ENCODE measurements at regions not wholly inside any gene's neighbourhood (a gene's known extent, or its start where the extent isn't known, plus 50 kb on each side); places are given as distances from the start of the nearest gene placed in this dataset.

DNA sequence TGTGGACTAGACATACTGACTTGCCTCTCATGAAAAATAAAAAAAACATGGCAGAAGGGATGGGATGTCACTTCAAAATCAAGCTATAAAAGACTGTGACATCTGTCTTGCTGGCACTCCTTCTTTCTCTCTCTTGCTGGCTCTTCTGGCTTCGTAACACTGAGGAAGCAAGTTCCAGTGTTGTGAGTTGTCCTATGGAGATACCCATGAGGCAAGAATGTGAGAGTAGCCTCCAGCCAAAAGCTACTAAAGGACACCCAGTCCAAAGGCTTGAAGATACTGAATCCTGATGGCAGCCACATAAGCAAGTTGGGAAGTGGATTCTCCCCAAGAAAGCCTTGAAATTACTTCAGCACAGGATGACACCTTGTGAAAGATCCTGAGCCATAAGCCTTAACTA lies 376.1 kb upstream of the TMEFF2 start:
- H3K4me1 ChIP-seq (ENCODE audit: control insufficient read depth, extremely low read depth, insufficient read depth, low read length), result no peaks in the 10 kb centered on the region
- H3K27me3 ChIP-seq (ENCODE audit: control insufficient read depth in 2 of 2, insufficient read depth in 2 of 2, low read length in 2 of 2), result no peaks in the 10 kb centered on the region
- intact Hi-C loops (cut with micrococcal nuclease), result no loop called here
- no peak for FAIRE-seq
- H3K9ac ChIP-seq (replicated peaks; ENCODE audit: extremely low read depth, insufficient read depth, low read length), result no peak overlapping the region
- ChIA-PET POLR2A (no interaction called here), CTCF (no interaction called here)
- no peak overlapping the region for H2AFZ ChIP-seq (ENCODE audit: low read depth, low read length)
- no peak for TF ChIP-seq EZH2 (IDR thresholded peaks at IDR 0.05; ENCODE audit: borderline replicate concordance, low read depth, low read length, severe bottlenecking)
- no peak for TF ChIP-seq GATA2 (IDR thresholded peaks at IDR 0.05; ENCODE audit: insufficient read depth, insufficient read length, low read depth, low read length)
- no peak for TF ChIP-seq CTCF (IDR thresholded peaks at IDR 0.05; ENCODE audit: extremely low read depth in 1 of 2, insufficient read depth in 1 of 2, low read depth in 1 of 2, low read length in 2 of 2)
- no peak for TF ChIP-seq MAX (IDR thresholded peaks at IDR 0.05; ENCODE audit: insufficient read depth, insufficient read length)
- no peak overlapping the region for H3K4me2 ChIP-seq (ENCODE audit: insufficient read depth, low read length)
- DNase-seq (ENCODE audit: low read depth, low spot score), result no peak
- no peaks in the 10 kb centered on the region for H3K36me3 ChIP-seq (ENCODE audit: control insufficient read depth in 2 of 2, extremely low read depth in 1 of 2, insufficient read depth in 2 of 2, low read length in 2 of 2)
- H3K9me3 ChIP-seq (replicated peaks; ENCODE audit: control insufficient read depth, insufficient read depth, low read length), result no peaks in the 10 kb centered on the region
- no peak overlapping the region for H3K4me3 ChIP-seq (replicated peaks in 1 of 3; ENCODE audit: insufficient read depth in 1 of 3, low read depth in 1 of 3, low read length in 3 of 3)
- H3K27ac ChIP-seq (ENCODE audit: insufficient read depth, low read depth, low read length), result no peak overlapping the region
- H3K9me1 ChIP-seq (replicated peaks; ENCODE audit: control insufficient read depth, extremely low read depth, insufficient read depth, low read length), result no peaks in the 10 kb centered on the region
- no TSS peak for BruUV-seq (replicated peaks)
- dilution Hi-C loops (cut with MboI; ENCODE audit: extremely low pct_ligation_motif_present, low sequenced_read_pairs), result no loop called here
- H4K20me1 ChIP-seq (replicated peaks; ENCODE audit: control insufficient read depth, extremely low read depth, insufficient read depth, low read length), result no peaks in the 10 kb centered on the region
- H3K79me2 ChIP-seq (ENCODE audit: control insufficient read depth, insufficient read depth, low read length), result no peaks in the 10 kb centered on the region

DNA sequence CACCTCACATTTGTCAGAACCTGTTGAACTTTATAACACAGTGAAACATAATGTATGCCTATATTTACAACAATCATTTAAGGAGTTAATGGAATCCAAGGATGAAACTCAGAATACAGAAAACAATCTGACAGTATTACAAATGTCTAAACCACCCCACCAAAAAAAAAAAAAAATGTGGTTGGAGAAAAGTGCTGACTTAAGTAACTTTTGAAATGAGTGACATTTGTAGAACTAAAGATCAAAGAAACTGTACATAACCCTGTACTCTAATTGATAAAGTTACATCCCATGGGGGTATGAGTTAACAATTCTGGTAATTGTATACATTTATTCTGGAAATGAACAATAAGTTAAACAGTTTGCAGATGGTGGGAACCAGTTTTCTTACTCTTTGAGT lies 372.1 kb upstream of the TMEFF2 start:
- H3K27me3 ChIP-seq (ENCODE audit: control insufficient read depth in 2 of 2, insufficient read depth in 2 of 2, low read length in 2 of 2), result no peaks in the 10 kb centered on the region
- no peak overlapping the region for H3K4me3 ChIP-seq (replicated peaks in 1 of 3; ENCODE audit: insufficient read depth in 1 of 3, low read depth in 1 of 3, low read length in 3 of 3)
- no peaks in the 10 kb centered on the region for H3K36me3 ChIP-seq (ENCODE audit: control insufficient read depth in 2 of 2, extremely low read depth in 1 of 2, insufficient read depth in 2 of 2, low read length in 2 of 2)
- H3K79me2 ChIP-seq (ENCODE audit: control insufficient read depth, insufficient read depth, low read length), result no peaks in the 10 kb centered on the region
- no peak overlapping the region for H3K27ac ChIP-seq (ENCODE audit: insufficient read depth, low read depth, low read length)
- dilution Hi-C loops (cut with MboI; ENCODE audit: extremely low pct_ligation_motif_present, low sequenced_read_pairs) (no loop called here), intact Hi-C loops (cut with micrococcal nuclease) (no loop called here)
- no peaks in the 10 kb centered on the region for H3K9me3 ChIP-seq (replicated peaks; ENCODE audit: control insufficient read depth, insufficient read depth, low read length)
- DNase-seq (ENCODE audit: low read depth, low spot score), result no peak
- no peaks in the 10 kb centered on the region for H3K4me1 ChIP-seq (ENCODE audit: control insufficient read depth, extremely low read depth, insufficient read depth, low read length)
- ChIA-PET POLR2A (no interaction called here), CTCF (no interaction called here)
- no peaks in the 10 kb centered on the region for H3K9me1 ChIP-seq (replicated peaks; ENCODE audit: control insufficient read depth, extremely low read depth, insufficient read depth, low read length)
- H3K4me2 ChIP-seq (ENCODE audit: insufficient read depth, low read length), result no peak overlapping the region
- no TSS peak for BruUV-seq (replicated peaks)
- H4K20me1 ChIP-seq (replicated peaks; ENCODE audit: control insufficient read depth, extremely low read depth, insufficient read depth, low read length), result no peaks in the 10 kb centered on the region
- TF ChIP-seq POLR2A (IDR thresholded peaks at IDR 0.05; ENCODE audit: low read depth, low read length), result no peak
- no peak for TF ChIP-seq MYC (IDR thresholded peaks at IDR 0.05; ENCODE audit: low read depth, low read length)
- TF ChIP-seq JUN (IDR thresholded peaks at IDR 0.05; ENCODE audit: borderline replicate concordance, insufficient read depth, insufficient read length, low read depth), result no peak
- no peak for TF ChIP-seq EZH2 (IDR thresholded peaks at IDR 0.05; ENCODE audit: borderline replicate concordance, low read depth, low read length, severe bottlenecking)
- no peak for TF ChIP-seq FOS (IDR thresholded peaks at IDR 0.05; ENCODE audit: borderline replicate concordance, insufficient read depth, low read length)
- no peak for TF ChIP-seq GATA2 (IDR thresholded peaks at IDR 0.05; ENCODE audit: insufficient read depth, insufficient read length, low read depth, low read length)
- TF ChIP-seq MAX (IDR thresholded peaks at IDR 0.05; ENCODE audit: insufficient read depth, insufficient read length), result no peak
- TF ChIP-seq POLR2AphosphoS5 (IDR thresholded peaks at IDR 0.05; ENCODE audit: insufficient read depth, low read depth, low read length), result no peak
- TF ChIP-seq CTCF (IDR thresholded peaks at IDR 0.05; ENCODE audit: extremely low read depth in 1 of 2, insufficient read depth in 1 of 2, low read depth in 1 of 2, low read length in 2 of 2), result no peak
- H2AFZ ChIP-seq (ENCODE audit: low read depth, low read length), result no peak overlapping the region
- H3K9ac ChIP-seq (replicated peaks; ENCODE audit: extremely low read depth, insufficient read depth, low read length), result no peak overlapping the region
- no peak for FAIRE-seq

Data from endothelial cell of umbilical vein (primary cell).